ENCODE measurements at regions not wholly inside any gene's neighbourhood (a gene's known extent, or its start where the extent isn't known, plus 50 kb on each side); places are given as distances from the start of the nearest gene placed in this dataset.
"Not testable (repeated sequence)": the region's sequence is repeated elsewhere in the genome, so short reads cannot be mapped to it uniquely, and the experiment has no call there.

- TF ChIP-seq JARID2 (CRISPR knock-in tag; IDR thresholded peaks at IDR 0.05; ENCODE audit: insufficient replicate concordance) (no peak), WIZ (CRISPR knock-in tag; IDR thresholded peaks at IDR 0.05) (no peak), DNMT1 (CRISPR knock-in tag; IDR thresholded peaks at IDR 0.05) (no peak), ZNF788 (CRISPR knock-in tag; IDR thresholded peaks at IDR 0.05; ENCODE audit: borderline replicate concordance) (no peak), ZNF160 (CRISPR knock-in tag; IDR thresholded peaks at IDR 0.05) (no peak), MEIS2 (CRISPR knock-in tag; IDR thresholded peaks at IDR 0.05) (no peak), ZNF576 (CRISPR knock-in tag; IDR thresholded peaks at IDR 0.05) (no peak), SRSF1 (optimal IDR thresholded peaks at IDR 0.05; ENCODE audit: low read depth, low read length) (no peak)
Observed at GRCh38 chr6:94859924-94860323, 717.4 kb upstream of the MANEA start (continued).

- in situ Hi-C loops (cut with HindIII; ENCODE audit: extremely low pct_ligation_motif_present, low pct_unique_long_range_greater_than_20kb); H3K4me3 ChIP-seq (replicated peaks in 1 of 3; ENCODE audit: insufficient read depth in 1 of 3, low read depth in 2 of 3, low read length in 3 of 3); H4K20me1 ChIP-seq (ENCODE audit: insufficient read depth, low read length); H3K9me3 ChIP-seq (ENCODE audit: low read length); H3K9ac ChIP-seq (ENCODE audit: insufficient read depth, low read depth, low read length); H3K27me3 ChIP-seq (ENCODE audit: control insufficient read depth in 1 of 2, insufficient read depth in 2 of 2, low read length in 2 of 2); DNase-seq (ENCODE audit: low spot score); H2AFZ ChIP-seq (ENCODE audit: low read length); BruUV-seq (replicated peaks); CTCF ChIA-PET (ENCODE audit: low intra/inter-chr PET ratio, low total read pairs); intact Hi-C loops (cut with micrococcal nuclease; ENCODE audit: unreplicated experiment); FAIRE-seq; H3K36me3 ChIP-seq (replicated peaks in 1 of 2; ENCODE audit: control insufficient read depth in 1 of 2, insufficient read depth in 2 of 2, low read length in 2 of 2); POLR2A ChIA-PET; H3K27ac ChIP-seq (ENCODE audit: extremely low read length, insufficient read depth, low read length); H3K4me2 ChIP-seq (ENCODE audit: low read depth, low read length); H3K4me1 ChIP-seq (ENCODE audit: insufficient read depth, low read length); H3K79me2 ChIP-seq (ENCODE audit: insufficient read depth, low read length); ATAC-seq: not testable (repeated sequence)
- 67% methylated on average over 3 of the region's 3 CpGs for WGBS (ENCODE audit: low lambda C conversion rate)
Observed at GRCh38 chr6:94856999-94857398, 720.3 kb upstream of the MANEA start.

GRCh38 chr6:94851329-94851728, 726.0 kb upstream of the MANEA start:
- H3K4me2 ChIP-seq (ENCODE audit: low read depth, low read length); FAIRE-seq; intact Hi-C loops (cut with micrococcal nuclease; ENCODE audit: unreplicated experiment); H3K27me3 ChIP-seq (ENCODE audit: control insufficient read depth in 1 of 2, insufficient read depth in 2 of 2, low read length in 2 of 2); in situ Hi-C loops (cut with HindIII; ENCODE audit: extremely low pct_ligation_motif_present, low pct_unique_long_range_greater_than_20kb); H3K79me2 ChIP-seq (ENCODE audit: insufficient read depth, low read length); ATAC-seq; DNase-seq (ENCODE audit: low spot score); POLR2A ChIA-PET; H3K9ac ChIP-seq (ENCODE audit: insufficient read depth, low read depth, low read length); H3K27ac ChIP-seq (ENCODE audit: extremely low read length, insufficient read depth, low read length); H3K4me3 ChIP-seq (replicated peaks in 1 of 3; ENCODE audit: insufficient read depth in 1 of 3, low read depth in 2 of 3, low read length in 3 of 3); H4K20me1 ChIP-seq (ENCODE audit: insufficient read depth, low read length); H2AFZ ChIP-seq (ENCODE audit: low read length); H3K9me3 ChIP-seq (ENCODE audit: low read length); H3K36me3 ChIP-seq (replicated peaks in 1 of 2; ENCODE audit: control insufficient read depth in 1 of 2, insufficient read depth in 2 of 2, low read length in 2 of 2); BruUV-seq (replicated peaks); H3K4me1 ChIP-seq (ENCODE audit: insufficient read depth, low read length); CTCF ChIA-PET (ENCODE audit: low intra/inter-chr PET ratio, low total read pairs): not testable (repeated sequence)
- 40% methylated on average over 6 of the region's 8 CpGs for WGBS (ENCODE audit: low lambda C conversion rate)

Measured in HepG2 (cell line).